ENCODE measurements at regions not wholly inside any gene's neighbourhood (a gene's known extent, or its start where the extent isn't known, plus 50 kb on each side); places are given as distances from the start of the nearest gene placed in this dataset.
"Not testable (repeated sequence)": the region's sequence is repeated elsewhere in the genome, so short reads cannot be mapped to it uniquely, and the experiment has no call there.

- Histone ChIP-seq H3K4me3 (no peak overlapping the region), H3K4me1 (ENCODE audit: control insufficient read depth, insufficient read depth, low read length) (no peaks in the 10 kb centered on the region), H3K9ac (ENCODE audit: control insufficient read depth, insufficient read depth, low read length) (no peak overlapping the region), H3K9me3 (replicated peaks; ENCODE audit: control insufficient read depth, insufficient read depth, low read length) (peaks cover 3% of the 10 kb centered on the region; the same call in 1 of the 3 replicates), H3K27me3 (replicated peaks in 1 of 2; ENCODE audit: control insufficient read depth in 2 of 2, insufficient read depth in 2 of 2, low read length in 1 of 2) (no peaks in the 10 kb centered on the region), H4K20me1 (ENCODE audit: control insufficient read depth, insufficient read depth) (no peaks in the 10 kb centered on the region), H3K79me2 (ENCODE audit: control insufficient read depth, insufficient read depth, low read length) (no peaks in the 10 kb centered on the region), H3K36me3 (ENCODE audit: control insufficient read depth in 2 of 2, insufficient read depth in 2 of 2, low read length in 1 of 2) (no peaks in the 10 kb centered on the region), H2AFZ (ENCODE audit: control insufficient read depth, low read depth, low read length) (no peak overlapping the region), H3K27ac (ENCODE audit: control insufficient read depth, insufficient read depth) (no peak overlapping the region), H3K4me2 (ENCODE audit: control insufficient read depth, insufficient read depth) (no peak overlapping the region)
- ATAC-seq, result no peak
- in situ Hi-C loops (cut with MboI) (no loop called here), intact Hi-C loops (cut with micrococcal nuclease; ENCODE audit: unreplicated experiment) (no loop called here)
- ChIA-PET RAD21 (ENCODE audit: unreplicated experiment) (no interaction called here), SMC1A (ENCODE audit: uncharacterized antibody, unreplicated experiment) (no interaction called here), CTCF (no interaction called here), POLR2A (no interaction called here)
- DNase-seq (ENCODE audit: low read depth, low spot score), result no peak
- no TSS peak for BruUV-seq (replicated peaks)
- TF ChIP-seq MXI1 (IDR thresholded peaks at IDR 0.05; ENCODE audit: low read depth, low read length) (no peak), NR2F1 (conservative IDR thresholded peaks at IDR 0.05) (no peak), ZNF274 (IDR thresholded peaks at IDR 0.05; ENCODE audit: insufficient read depth, insufficient read length) (no peak), RFX5 (IDR thresholded peaks at IDR 0.05; ENCODE audit: low read depth, low read length) (no peak), BACH1 (IDR thresholded peaks at IDR 0.05; ENCODE audit: borderline replicate concordance) (no peak), LARP7 (IDR thresholded peaks at IDR 0.05) (no peak), RELB (IDR thresholded peaks at IDR 0.05; ENCODE audit: low read depth) (no peak), WRNIP1 (IDR thresholded peaks at IDR 0.05; ENCODE audit: borderline replicate concordance, low read depth, low read length) (no peak), YBX1 (IDR thresholded peaks at IDR 0.05) (no peak), NFYA (IDR thresholded peaks at IDR 0.05; ENCODE audit: borderline replicate concordance, low read depth, low read length) (no peak), DPF2 (IDR thresholded peaks at IDR 0.05) (no peak), SPI1 (IDR thresholded peaks at IDR 0.05; ENCODE audit: borderline replicate concordance, insufficient read depth, low read depth, low read length) (no peak), MEF2B (IDR thresholded peaks at IDR 0.05; ENCODE audit: partially characterized antibody, poor library complexity, severe bottlenecking) (no peak)
- WGBS (ENCODE audit: insufficient coverage, insufficient replicate concordance, low lambda C conversion rate, missing lambda C conversion rate), result 64% methylated on average over 27 of the region's 27 CpGs
- no peak for FAIRE-seq
These were observed 772.5 kb upstream of the ALG10B start for GRCh38 chr12:37543966-37544668.

DNA sequence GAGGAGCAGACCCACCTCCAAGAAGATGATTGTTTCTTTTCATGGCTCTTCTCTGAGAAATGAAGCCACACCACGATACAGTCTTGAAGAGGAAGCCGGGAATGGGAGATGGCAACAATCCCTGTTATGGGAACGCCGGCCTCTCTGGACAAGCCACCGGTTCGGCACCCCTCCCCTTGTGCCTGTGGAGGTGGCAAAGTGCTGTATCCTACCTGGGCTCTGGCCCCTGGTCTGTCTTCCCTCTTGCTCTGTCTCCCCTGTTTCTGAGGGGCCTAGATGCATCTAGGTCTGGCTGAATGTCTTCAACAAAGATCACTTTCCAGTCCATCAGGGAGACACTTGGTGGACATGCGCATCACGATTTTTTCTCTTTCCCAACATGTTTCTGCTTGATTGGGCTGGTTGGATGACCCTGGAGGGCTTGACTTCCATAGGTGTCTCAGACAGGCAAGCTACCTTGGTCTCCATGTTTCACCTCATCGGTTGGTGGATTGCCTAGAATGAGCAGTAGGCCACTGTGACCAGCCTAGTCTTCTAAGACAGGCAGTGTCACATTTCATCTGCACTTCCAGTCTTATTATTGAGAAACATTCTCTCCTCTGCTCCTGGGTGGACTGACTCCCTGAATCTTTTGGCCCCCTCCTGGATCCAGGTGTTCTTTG is 771.8 kb upstream of the ALG10B start:
- DNase-seq (ENCODE audit: low read depth, low spot score); H3K27me3 ChIP-seq (replicated peaks in 1 of 2; ENCODE audit: control insufficient read depth in 2 of 2, insufficient read depth in 2 of 2, low read length in 1 of 2); H2AFZ ChIP-seq (ENCODE audit: control insufficient read depth, low read depth, low read length); H3K79me2 ChIP-seq (ENCODE audit: control insufficient read depth, insufficient read depth, low read length); H3K27ac ChIP-seq (ENCODE audit: control insufficient read depth, insufficient read depth); H3K4me3 ChIP-seq; H3K4me1 ChIP-seq (ENCODE audit: control insufficient read depth, insufficient read depth, low read length); ATAC-seq; H4K20me1 ChIP-seq (ENCODE audit: control insufficient read depth, insufficient read depth); SMC1A ChIA-PET (ENCODE audit: uncharacterized antibody, unreplicated experiment); POLR2A ChIA-PET; FAIRE-seq; RAD21 ChIA-PET (ENCODE audit: unreplicated experiment); H3K36me3 ChIP-seq (ENCODE audit: control insufficient read depth in 2 of 2, insufficient read depth in 2 of 2, low read length in 1 of 2); H3K9ac ChIP-seq (ENCODE audit: control insufficient read depth, insufficient read depth, low read length); intact Hi-C loops (cut with micrococcal nuclease; ENCODE audit: unreplicated experiment); H3K9me3 ChIP-seq (replicated peaks; ENCODE audit: control insufficient read depth, insufficient read depth, low read length); in situ Hi-C loops (cut with MboI); CTCF ChIA-PET; H3K4me2 ChIP-seq (ENCODE audit: control insufficient read depth, insufficient read depth); BruUV-seq (replicated peaks): not testable (repeated sequence)
- 45% methylated on average over 9 of the region's 9 CpGs for WGBS (ENCODE audit: insufficient coverage, insufficient replicate concordance, low lambda C conversion rate, missing lambda C conversion rate)

Measured in GM12878 (cell line).